Panc1 (cell line): ENCODE measurements at regions not wholly inside any gene's neighbourhood (a gene's known extent, or its start where the extent isn't known, plus 50 kb on each side); places are given as distances from the start of the nearest gene placed in this dataset.

Experiments
- ATAC-seq: fragments of 200-7000 bp; cut with Tn5 transposase; 2 replicates; pipeline ENCODE4 v1.9.1; 2020; ENCODE audit warnings: mild to moderate bottlenecking, moderate library complexity
- BruUV-seq: library from RNA; stranded (reverse); fragments of 400-500 nt; replicated peaks from 2 replicates; lab custom pipeline; 2021; lab: Mats Ljungman, UMichigan
- CTCF ChIA-PET: fragments of 300-600 bp; sonication (Branson Sonifier 250); formaldehyde crosslinking; loops from one replicate; lab custom pipeline; 2022; ENCODE audit warnings: antibody characterized with exemption; lab: Charles Lee
- POLR2A ChIA-PET: fragments of 300-600 bp; sonication (Branson Sonifier 250); formaldehyde crosslinking; loops from one replicate; lab custom pipeline; 2022; ENCODE audit warnings: antibody characterized with exemption; lab: Charles Lee
- DNase-seq: peaks from one replicate; pipeline ENCODE4 v3.0.0-alpha.2; 2010; ENCODE audit warnings: low read depth, low spot score
- H3K27ac ChIP-seq: 2 replicates; pipeline ENCODE4 v1.5.1; 2011; ENCODE audit warnings: mild to moderate bottlenecking, low read length, inconsistent platforms
- H3K27me3 ChIP-seq: fragments of 200-500 bp; sonication (Bioruptor generic); 2 replicates; pipeline ENCODE4 v1.6.0; 2014; ENCODE audit warnings: low read length, inconsistent platforms; ENCODE audit not compliant: control insufficient read depth, insufficient read depth
- H3K36me3 ChIP-seq: fragments of 200-500 bp; sonication (Bioruptor generic); 2 replicates; pipeline ENCODE4 v1.5.1; 2014; ENCODE audit warnings: inconsistent platforms, mild to moderate bottlenecking, low read length, moderate library complexity; ENCODE audit not compliant: control insufficient read depth, insufficient read depth
- H3K4me1 ChIP-seq: 2 replicates; pipeline ENCODE4 v1.5.1; 2011; ENCODE audit warnings: inconsistent platforms, mild to moderate bottlenecking, low read length, moderate library complexity; ENCODE audit not compliant: control insufficient read depth, insufficient read depth
- H3K4me3 ChIP-seq, 2 experiments: 2 replicates each; pipeline ENCODE4 v1.5.1; 2011 to 2012; ENCODE audit warnings: low read depth in 2 of 2, low read length in 2 of 2, mild to moderate bottlenecking in 2 of 2, inconsistent platforms in 1 of 2, moderate library complexity in 1 of 2
- H3K9me3 ChIP-seq: fragments of 200-500 bp; sonication (Bioruptor generic); 2 replicates; pipeline ENCODE4 v1.5.1; 2014; ENCODE audit warnings: low read depth, mild to moderate bottlenecking, inconsistent platforms, low read length, moderate library complexity; ENCODE audit not compliant: control insufficient read depth, insufficient read depth
- CTCF ChIP-seq: fragments of 450-650 bp; IDR thresholded peaks from 2 replicates; pipeline ENCODE4 v1.5.1; 2017; ENCODE audit warnings: mild to moderate bottlenecking
- POLR2AphosphoS5 ChIP-seq: IDR thresholded peaks from 2 replicates; pipeline ENCODE4 v1.6.1; 2012; ENCODE audit warnings: mild to moderate bottlenecking, low read depth, low read length, moderate library complexity
- REST ChIP-seq, 2 experiments: IDR thresholded peaks; 2 replicates each; pipeline ENCODE4 v1.6.1; 2011 to 2012; ENCODE audit warnings: low read depth in 2 of 2, control low read depth in 1 of 2, low read length in 1 of 2, mild to moderate bottlenecking in 1 of 2, moderate library complexity in 1 of 2; ENCODE audit not compliant: insufficient read depth in 1 of 2
- SIN3A ChIP-seq: IDR thresholded peaks from 2 replicates; pipeline ENCODE4 v1.6.1; 2012; ENCODE audit warnings: low read depth, mild to moderate bottlenecking, low read length, moderate library complexity, borderline replicate concordance; ENCODE audit not compliant: insufficient read depth
- TCF7L2 ChIP-seq: IDR thresholded peaks from 2 replicates; pipeline ENCODE4 v1.6.1; 2011; ENCODE audit warnings: mild to moderate bottlenecking, low read depth, low read length, inconsistent platforms
- in situ Hi-C: cut with HindIII; loops from 2 replicates; pipeline ENCODE4 v1.10.0; 2016; ENCODE audit warnings: low sequenced_read_pairs, low pct_unique_long_range_greater_than_20kb
- intact Hi-C: fragments of 100-400 bp; cut with micrococcal nuclease; formaldehyde crosslinking; loops from one replicate; pipeline ENCODE4 v1.10.0; 2022; ENCODE audit not compliant: unreplicated experiment

- no peak for ATAC-seq
- TF ChIP-seq POLR2AphosphoS5 (no peak), SIN3A (no peak), CTCF (no peak), TCF7L2 (no peak), REST (IDR thresholded peaks at IDR 0.05; ENCODE audit: insufficient read depth in 1 of 2, low read depth in 2 of 2, low read length in 1 of 2) (no peak)
- Histone ChIP-seq H3K4me3 (no peak overlapping the region), H3K27ac (no peak overlapping the region), H3K9me3 (no peaks in the 10 kb centered on the region), H3K27me3 (no peaks in the 10 kb centered on the region), H3K36me3 (no peaks in the 10 kb centered on the region), H3K4me1 (no peaks in the 10 kb centered on the region)
- intact Hi-C loops = no loop called here
- no TSS peak for BruUV-seq
- no peak for DNase-seq
- POLR2A ChIA-PET = no interaction called here
- CTCF ChIA-PET = no interaction called here
- in situ Hi-C loops = no loop called here
These were observed 56.3 kb downstream of the ASCL1 start for GRCh38 chr12:103013741-103014300.

GRCh38 chr12:103016381-103016780 lies 58.9 kb downstream of the ASCL1 start:
- no peak overlapping the region for H3K27ac ChIP-seq
- no peak overlapping the region for H3K4me3 ChIP-seq
- ChIA-PET POLR2A (no interaction called here), CTCF (no interaction called here)
- DNase-seq (no peak), ATAC-seq (no peak)
- in situ Hi-C loops = no loop called here
- intact Hi-C loops = no loop called here
- H3K27me3 ChIP-seq = no peaks in the 10 kb centered on the region
- no peaks in the 10 kb centered on the region for H3K36me3 ChIP-seq
- H3K4me1 ChIP-seq = no peaks in the 10 kb centered on the region
- H3K9me3 ChIP-seq = no peaks in the 10 kb centered on the region
- TF ChIP-seq REST (IDR thresholded peaks at IDR 0.05; ENCODE audit: insufficient read depth in 1 of 2, low read depth in 2 of 2, low read length in 1 of 2) (peak in 1 of 2 experiments; percentile 48; a peak in 1 of 4 replicates), SIN3A (no peak)
- BruUV-seq = no TSS peak
